ENCODE measurements at regions not wholly inside any gene's neighbourhood (a gene's known extent, or its start where the extent isn't known, plus 50 kb on each side); places are given as distances from the start of the nearest gene placed in this dataset.
"Not testable (repeated sequence)": the region's sequence is repeated elsewhere in the genome, so short reads cannot be mapped to it uniquely, and the experiment has no call there.

GRCh38 chr10:38390725-38391124 lies 296.6 kb downstream of the ZNF37A start:
- not testable (repeated sequence) for TF ChIP-seq POLR2A (IDR thresholded peaks at IDR 0.05; ENCODE audit: low read depth, low read length); TAF1 (IDR thresholded peaks at IDR 0.05; ENCODE audit: borderline replicate concordance, low read depth, low read length); POLR2AphosphoS5 (IDR thresholded peaks at IDR 0.05; ENCODE audit: low read depth, low read length)
